ENCODE measurements at regions not wholly inside any gene's neighbourhood (a gene's known extent, or its start where the extent isn't known, plus 50 kb on each side); places are given as distances from the start of the nearest gene placed in this dataset.

DNA sequence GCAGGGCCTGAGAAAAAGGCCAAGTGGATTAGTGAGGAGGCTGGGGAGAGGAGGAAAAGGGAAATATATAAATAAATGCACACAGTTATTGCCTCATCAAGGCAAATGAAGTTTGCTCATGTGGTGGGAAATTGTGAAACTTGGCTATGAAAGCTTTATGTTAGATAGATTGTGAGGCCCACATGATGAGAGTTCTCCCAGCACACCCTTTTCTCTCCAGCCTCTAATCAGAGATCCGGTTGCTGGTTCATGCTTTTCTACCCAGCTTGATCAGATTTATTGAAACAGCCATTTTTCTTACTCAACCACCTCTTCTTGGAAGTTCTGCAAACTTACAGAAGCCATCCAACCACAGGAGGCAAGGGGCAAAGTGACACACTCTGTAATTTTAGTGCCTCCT is 125.8 kb upstream of the KLF4 start:
- TF ChIP-seq, protein P1, sequence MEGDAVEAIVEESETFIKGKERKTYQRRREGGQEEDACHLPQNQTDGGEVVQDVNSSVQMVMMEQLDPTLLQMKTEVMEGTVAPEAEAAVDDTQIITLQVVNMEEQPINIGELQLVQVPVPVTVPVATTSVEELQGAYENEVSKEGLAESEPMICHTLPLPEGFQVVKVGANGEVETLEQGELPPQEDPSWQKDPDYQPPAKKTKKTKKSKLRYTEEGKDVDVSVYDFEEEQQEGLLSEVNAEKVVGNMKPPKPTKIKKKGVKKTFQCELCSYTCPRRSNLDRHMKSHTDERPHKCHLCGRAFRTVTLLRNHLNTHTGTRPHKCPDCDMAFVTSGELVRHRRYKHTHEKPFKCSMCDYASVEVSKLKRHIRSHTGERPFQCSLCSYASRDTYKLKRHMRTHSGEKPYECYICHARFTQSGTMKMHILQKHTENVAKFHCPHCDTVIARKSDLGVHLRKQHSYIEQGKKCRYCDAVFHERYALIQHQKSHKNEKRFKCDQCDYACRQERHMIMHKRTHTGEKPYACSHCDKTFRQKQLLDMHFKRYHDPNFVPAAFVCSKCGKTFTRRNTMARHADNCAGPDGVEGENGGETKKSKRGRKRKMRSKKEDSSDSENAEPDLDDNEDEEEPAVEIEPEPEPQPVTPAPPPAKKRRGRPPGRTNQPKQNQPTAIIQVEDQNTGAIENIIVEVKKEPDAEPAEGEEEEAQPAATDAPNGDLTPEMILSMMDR (IDR thresholded peaks at IDR 0.05; ENCODE audit: borderline replicate concordance, insufficient read depth, low read depth, low read length): no peak
- no peak overlapping the region for H3K4me3 ChIP-seq (ENCODE audit: low read depth, low read length)

DNA sequence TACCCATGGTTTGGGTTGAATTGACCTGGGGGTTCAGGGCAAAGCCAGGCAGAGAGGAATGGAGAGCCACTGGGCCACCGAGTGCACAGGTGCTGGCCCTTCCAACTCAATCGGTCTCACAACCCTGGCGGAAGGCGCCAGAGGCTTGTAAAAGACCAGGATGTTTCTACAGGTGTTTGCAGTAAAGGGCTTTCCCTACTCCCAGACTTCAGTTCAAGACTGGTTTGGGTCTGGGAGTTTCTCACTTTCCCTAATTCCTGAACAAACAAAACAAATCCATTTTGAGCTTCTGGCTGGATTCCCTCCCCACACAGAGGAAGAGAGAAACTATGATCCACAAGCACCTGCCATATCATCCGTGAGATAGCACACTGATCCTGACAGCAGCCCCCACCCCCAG is 125.2 kb upstream of the KLF4 start:
- TF ChIP-seq, protein P1 (IDR thresholded peaks at IDR 0.05; ENCODE audit: borderline replicate concordance, insufficient read depth, low read depth, low read length): no peak
- H3K4me3 ChIP-seq (ENCODE audit: low read depth, low read length): no peak overlapping the region

DNA sequence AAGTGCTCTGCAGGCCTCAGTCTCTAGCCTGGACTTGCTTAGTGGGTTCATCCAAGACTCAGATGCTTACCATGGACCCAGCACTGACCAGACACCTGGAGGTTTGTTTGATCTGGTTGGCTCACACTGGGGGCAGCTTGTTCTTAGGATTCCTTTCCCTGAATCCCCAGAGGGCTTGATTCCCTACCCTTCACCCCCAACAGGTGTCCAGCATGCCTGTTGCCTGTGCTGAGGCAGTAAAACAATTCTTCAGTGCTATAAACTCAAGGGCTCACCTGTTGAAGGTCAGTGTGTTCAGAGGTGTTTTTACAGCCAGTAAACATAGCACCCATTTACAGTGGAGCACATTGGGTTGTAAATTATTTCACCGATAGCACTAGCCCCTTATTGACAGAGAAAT is 123.8 kb upstream of the KLF4 start:
- TF ChIP-seq, protein P1 (IDR thresholded peaks at IDR 0.05; ENCODE audit: borderline replicate concordance, insufficient read depth, low read depth, low read length): no peak
- no peak overlapping the region for H3K4me3 ChIP-seq (ENCODE audit: low read depth, low read length)

DNA sequence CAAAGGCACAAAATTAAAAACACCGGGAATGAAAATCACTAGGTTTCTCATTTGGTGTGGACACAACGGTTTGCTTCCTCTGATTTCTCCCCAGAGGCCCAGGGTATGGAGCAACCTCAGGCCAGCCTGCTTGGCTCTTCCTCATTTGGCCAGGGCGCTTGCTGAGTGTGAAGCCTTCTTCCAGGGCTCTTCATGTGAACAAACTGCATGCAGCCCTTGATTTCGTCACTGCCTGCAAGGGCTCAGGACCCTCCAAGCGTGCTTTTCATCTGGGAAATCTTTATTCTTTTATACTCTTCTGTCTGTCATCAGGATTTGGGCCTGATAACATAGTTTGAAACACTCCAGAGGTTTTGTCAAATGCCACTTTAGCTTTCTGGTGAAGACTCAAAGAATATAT is 122.6 kb upstream of the KLF4 start:
- TF ChIP-seq, protein P1 (IDR thresholded peaks at IDR 0.05; ENCODE audit: borderline replicate concordance, insufficient read depth, low read depth, low read length): no peak
- no peak overlapping the region for H3K4me3 ChIP-seq (ENCODE audit: low read depth, low read length)

DNA sequence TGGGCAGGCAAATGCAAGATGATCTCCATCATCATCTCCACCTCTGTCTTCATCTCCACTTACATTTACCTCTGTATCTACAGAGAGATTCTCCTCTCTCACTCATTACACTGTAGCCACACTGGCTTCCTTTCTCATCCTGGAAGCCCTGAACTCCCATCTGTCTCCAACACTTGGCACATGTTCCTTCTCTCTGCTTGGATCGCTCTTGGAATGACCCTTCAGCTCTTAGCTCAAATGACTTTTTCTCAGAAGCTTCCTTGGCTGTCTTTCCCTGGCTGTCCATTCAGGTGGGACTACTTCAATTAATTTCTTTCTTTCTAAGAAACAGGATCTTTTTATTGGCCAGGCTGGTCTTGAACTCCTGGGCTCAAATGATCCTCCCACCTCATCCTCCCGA is 120.0 kb upstream of the KLF4 start:
- TF ChIP-seq, protein P1 (IDR thresholded peaks at IDR 0.05; ENCODE audit: borderline replicate concordance, insufficient read depth, low read depth, low read length): no peak
- H3K4me3 ChIP-seq (ENCODE audit: low read depth, low read length): no peak overlapping the region

DNA sequence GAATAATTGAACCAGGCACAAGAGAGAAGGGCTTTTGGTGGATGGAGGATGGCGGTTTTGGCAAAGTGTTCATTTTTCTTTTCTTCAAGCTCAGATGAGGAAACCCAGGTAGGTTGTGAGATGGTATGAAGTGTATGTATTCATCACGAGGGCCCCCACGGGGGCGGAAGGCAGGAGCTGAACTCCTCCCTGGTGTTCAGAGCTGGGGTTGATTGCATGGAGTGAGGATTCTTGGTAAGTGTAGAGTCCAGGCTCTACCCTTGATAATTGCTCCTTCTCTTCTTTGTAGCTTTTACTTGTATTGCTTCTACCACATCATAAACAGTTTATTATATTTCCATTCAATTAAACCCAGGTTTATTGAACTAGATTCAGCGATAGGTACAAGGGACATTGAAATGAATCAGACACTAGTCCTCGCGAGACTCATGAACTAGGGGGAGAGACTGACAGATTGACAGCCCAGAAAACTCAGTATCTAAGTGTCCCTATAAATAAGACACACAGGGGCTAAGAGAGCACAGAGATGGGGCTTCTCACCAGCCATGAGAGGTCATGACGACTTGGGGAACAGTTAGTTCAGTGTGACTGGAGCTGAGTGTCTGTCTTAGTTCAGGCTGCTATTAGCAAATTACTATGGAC is 116.7 kb upstream of the KLF4 start:
- TF ChIP-seq, protein P1 (IDR thresholded peaks at IDR 0.05; ENCODE audit: borderline replicate concordance, insufficient read depth, low read depth, low read length): no peak
- no peak overlapping the region for H3K4me3 ChIP-seq (ENCODE audit: low read depth, low read length)

DNA sequence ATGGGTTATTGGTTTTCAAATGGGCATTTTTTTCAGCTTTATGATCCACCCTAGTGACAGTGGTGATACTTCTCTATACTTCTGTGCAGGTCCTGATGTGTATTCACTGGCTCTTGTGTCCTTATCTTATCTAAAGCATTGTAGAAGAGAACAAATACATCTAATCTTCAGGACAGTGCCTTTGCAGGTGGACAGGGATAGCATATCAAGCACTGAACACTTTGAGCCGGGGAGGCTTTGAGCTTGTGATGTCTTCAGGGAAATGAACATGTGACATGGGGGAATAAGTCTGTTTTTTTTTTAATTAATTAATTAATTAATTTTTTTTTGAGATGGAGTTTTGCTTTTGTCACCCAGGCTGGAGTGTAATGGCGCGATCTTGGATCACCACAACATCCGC is 115.5 kb upstream of the KLF4 start:
- H3K4me3 ChIP-seq (ENCODE audit: low read depth, low read length): no peak overlapping the region
- TF ChIP-seq, protein P1 (IDR thresholded peaks at IDR 0.05; ENCODE audit: borderline replicate concordance, insufficient read depth, low read depth, low read length): no peak

All from GM12875 (cell line).